Activated B cell treated with CpG ODN at 0.5 μM for 24 hours (primary cell): ENCODE measurements at regions not wholly inside any gene's neighbourhood (a gene's known extent, or its start where the extent isn't known, plus 50 kb on each side); places are given as distances from the start of the nearest gene placed in this dataset.

Experiments used
- ATAC-seq: fragments of 200-7000 bp; cut with Tn5 transposase; one replicate; pipeline ENCODE4 v1.10.0; 2021; ENCODE audit warnings: low read depth, mild to moderate bottlenecking, moderate library complexity
- CTCF ChIA-PET: fragments of 350-600 bp; sonication (Branson Sonifier 250); formaldehyde crosslinking; loops from one replicate; lab custom pipeline; 2021; ENCODE audit warnings: antibody characterized with exemption; lab: Charles Lee
- POLR2A ChIA-PET: fragments of 350-600 bp; sonication (Branson Sonifier 250); formaldehyde crosslinking; loops from one replicate; lab custom pipeline; 2021; ENCODE audit warnings: antibody characterized with exemption; lab: Charles Lee
- DNase-seq: peaks from one replicate; pipeline ENCODE4 v3.0.0; 2022
- H3K27ac Mint-ChIP-seq: one replicate; pipeline ENCODE4 v1.8.0; 2020; ENCODE audit warnings: mixed read lengths
- H3K27me3 Mint-ChIP-seq: one replicate; pipeline ENCODE4 v1.8.0; 2021; ENCODE audit warnings: mixed read lengths
- H3K36me3 Mint-ChIP-seq: one replicate; pipeline ENCODE4 v1.8.0; 2021; ENCODE audit warnings: low read depth, mixed read lengths
- H3K4me1 Mint-ChIP-seq: one replicate; pipeline ENCODE4 v1.8.0; 2021; ENCODE audit warnings: mixed read lengths
- H3K4me3 Mint-ChIP-seq: one replicate; pipeline ENCODE4 v1.8.0; 2020; ENCODE audit warnings: mild to moderate bottlenecking, mixed read lengths
- H3K9me3 Mint-ChIP-seq: one replicate; pipeline ENCODE4 v1.8.0; 2020; ENCODE audit warnings: mixed read lengths
- CTCF ChIP-seq: fragments of 200-600 bp; IDR thresholded peaks from one replicate; pipeline ENCODE4 v1.8.0; 2022; ENCODE audit warnings: antibody characterized with exemption, mild to moderate bottlenecking
- intact Hi-C: fragments of 100-400 bp; cut with micrococcal nuclease; formaldehyde crosslinking; loops from one replicate; pipeline ENCODE4 v1.15.1; 2024

- ATAC-seq, result no peak
- H3K36me3 Mint-ChIP-seq, result no peaks in the 10 kb centered on the region
- no peaks in the 10 kb centered on the region for H3K9me3 Mint-ChIP-seq
- no peak for TF ChIP-seq CTCF
- no peak for DNase-seq
- H3K4me3 Mint-ChIP-seq, result no peak overlapping the region
- H3K27me3 Mint-ChIP-seq, result no peaks in the 10 kb centered on the region
- ChIA-PET POLR2A (no interaction called here), CTCF (no interaction called here)
- no peaks in the 10 kb centered on the region for H3K4me1 Mint-ChIP-seq
- no peak overlapping the region for H3K27ac Mint-ChIP-seq
- intact Hi-C loops, result no loop called here
These were observed 330.7 kb downstream of the KIF2B start for GRCh38 chr17:54153423-54153822.

- Mint-ChIP-seq H3K36me3 (no peaks in the 10 kb centered on the region), H3K9me3 (peaks cover 2% of the 10 kb centered on the region), H3K27ac (no peak overlapping the region), H3K27me3 (no peaks in the 10 kb centered on the region), H3K4me1 (no peaks in the 10 kb centered on the region), H3K4me3 (no peak overlapping the region)
- ATAC-seq (no peak), DNase-seq (no peak)
- CTCF ChIA-PET, result no interaction called here
- intact Hi-C loops, result no loop called here
- POLR2A ChIA-PET, result no interaction called here
- no peak for TF ChIP-seq CTCF
These were observed 334.8 kb downstream of the KIF2B start for GRCh38 chr17:54157542-54157941.

GRCh38 chr17:54172096-54172984 lies 349.6 kb downstream of the KIF2B start:
- Mint-ChIP-seq H3K27me3 (no peaks in the 10 kb centered on the region), H3K36me3 (no peaks in the 10 kb centered on the region), H3K4me1 (no peaks in the 10 kb centered on the region), H3K27ac (no peak overlapping the region), H3K4me3 (no peak overlapping the region), H3K9me3 (peaks cover 3% of the 10 kb centered on the region)
- ATAC-seq (no peak), DNase-seq (no peak)
- no peak for TF ChIP-seq CTCF
- intact Hi-C loops, result no loop called here
- POLR2A ChIA-PET, result no interaction called here
- CTCF ChIA-PET, result no interaction called here

GRCh38 chr17:54172985-54173316 lies 350.2 kb downstream of the KIF2B start:
- ATAC-seq (no peak), DNase-seq (no peak)
- Mint-ChIP-seq H3K27ac (no peak overlapping the region), H3K27me3 (no peaks in the 10 kb centered on the region), H3K4me3 (no peak overlapping the region), H3K36me3 (no peaks in the 10 kb centered on the region), H3K9me3 (peaks cover 3% of the 10 kb centered on the region), H3K4me1 (no peaks in the 10 kb centered on the region)
- TF ChIP-seq CTCF, result no peak
- intact Hi-C loops, result no loop called here
- CTCF ChIA-PET, result no interaction called here
- POLR2A ChIA-PET, result no interaction called here

- ATAC-seq, result no peak
- H3K4me1 Mint-ChIP-seq, result no peaks in the 10 kb centered on the region
- TF ChIP-seq CTCF, result no peak
- intact Hi-C loops, result no loop called here
- no peaks in the 10 kb centered on the region for H3K36me3 Mint-ChIP-seq
- no peak overlapping the region for H3K4me3 Mint-ChIP-seq
- H3K27ac Mint-ChIP-seq, result no peak overlapping the region
- ChIA-PET POLR2A (no interaction called here), CTCF (no interaction called here)
- H3K9me3 Mint-ChIP-seq, result peaks cover 10% of the 10 kb centered on the region
- no peaks in the 10 kb centered on the region for H3K27me3 Mint-ChIP-seq
- DNase-seq, result no peak
These were observed 355.0 kb downstream of the KIF2B start for GRCh38 chr17:54177606-54178308.
